NCI-H2227 (cell line): ENCODE measurements at regions not wholly inside any gene's neighbourhood (a gene's known extent, or its start where the extent isn't known, plus 50 kb on each side); places are given as distances from the start of the nearest gene placed in this dataset.
"Not testable (repeated sequence)": the region's sequence is repeated elsewhere in the genome, so short reads cannot be mapped to it uniquely, and the experiment has no call there.

Experiments
- DNase-seq: peaks from one replicate; lab custom pipeline; 2025; ENCODE audit not compliant: unreplicated experiment; lab: John Stamatoyannopoulos, UW

DNA sequence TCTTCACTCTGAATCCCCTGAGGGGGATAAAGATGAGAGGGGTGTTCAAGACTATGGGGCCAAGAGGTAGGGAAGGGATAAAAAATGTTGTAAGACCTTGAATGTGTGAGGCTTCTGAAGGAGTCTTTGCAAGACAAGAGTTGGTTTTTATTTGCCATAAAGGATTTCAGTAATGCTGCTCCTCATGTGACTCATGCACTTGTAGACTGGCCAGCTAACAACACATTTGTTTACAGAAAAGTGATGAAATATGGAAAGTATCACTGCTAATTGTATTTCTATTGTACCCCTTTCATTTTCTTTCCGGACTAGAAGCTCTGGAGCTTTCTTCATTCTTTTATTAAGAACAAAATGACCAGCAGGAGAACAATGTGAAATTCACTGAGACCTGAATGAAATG lies 782.1 kb downstream of the EPHA4 start:
- no peak for DNase-seq

DNA sequence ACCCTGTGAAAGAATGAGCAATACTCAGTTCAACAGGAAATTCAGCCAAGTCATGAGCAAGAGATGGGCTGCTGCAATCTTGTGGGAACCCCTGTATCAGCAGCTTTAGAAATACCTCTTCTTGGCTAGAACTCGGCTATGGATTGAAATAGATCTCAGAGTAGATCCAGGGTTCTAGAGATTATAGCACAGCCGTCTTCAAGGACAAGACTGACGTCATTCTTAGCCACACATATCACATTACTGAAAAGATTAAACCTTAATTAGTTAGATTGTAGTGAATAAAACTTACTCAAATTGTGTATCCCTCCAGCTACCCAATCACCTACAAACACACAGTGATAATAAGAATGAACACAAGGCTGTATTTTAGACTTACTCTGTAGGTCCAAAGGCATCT lies 776.4 kb downstream of the EPHA4 start:
- no peak for DNase-seq

DNA sequence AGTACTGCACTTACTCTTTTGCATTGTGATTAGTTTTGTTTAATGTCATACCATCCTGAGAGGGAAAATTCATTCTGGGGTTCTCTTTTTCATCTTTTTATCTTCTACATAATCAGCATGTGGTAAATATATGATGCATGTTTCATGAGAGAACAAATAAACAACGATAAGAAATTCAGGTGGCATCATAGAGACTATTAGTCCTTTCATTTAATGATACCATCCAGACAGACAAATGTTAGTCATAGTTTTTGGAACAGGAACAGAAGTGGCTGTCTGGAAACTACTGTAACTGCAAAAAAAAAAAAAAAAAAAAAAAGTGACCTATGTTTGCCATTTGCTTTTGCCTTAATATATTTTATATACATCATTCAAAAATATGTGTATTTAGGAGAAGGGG lies 761.0 kb downstream of the EPHA4 start:
- no peak for DNase-seq

DNA sequence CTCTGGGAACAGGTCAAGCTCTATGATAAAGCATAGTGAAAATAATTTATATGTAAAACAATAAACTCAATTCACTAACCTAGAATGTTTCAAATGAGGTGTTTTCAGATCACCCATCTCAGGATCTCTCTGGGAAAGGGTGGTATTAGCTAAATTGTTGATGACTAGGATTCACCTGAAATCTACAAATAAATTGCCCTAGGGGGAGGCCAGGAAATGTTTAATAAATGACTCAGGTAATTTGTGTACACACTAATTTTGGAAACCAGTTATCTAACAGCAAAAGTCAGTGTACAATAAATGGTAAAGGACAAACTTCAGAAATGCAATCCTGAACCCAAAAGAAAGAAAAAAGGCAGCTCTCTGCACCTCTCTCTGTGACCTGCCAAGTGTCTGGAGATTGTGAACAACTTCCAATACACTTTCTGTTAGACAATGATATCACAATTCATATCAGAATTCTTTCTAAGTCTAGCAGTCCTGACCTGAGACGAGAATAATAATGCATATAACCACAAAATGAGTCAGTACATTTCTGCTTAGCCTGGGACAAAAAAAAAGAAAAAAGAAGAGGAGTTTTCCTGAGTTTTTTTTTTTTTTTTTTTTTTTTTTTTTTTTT lies 760.0 kb downstream of the EPHA4 start:
- DNase-seq = no peak

DNA sequence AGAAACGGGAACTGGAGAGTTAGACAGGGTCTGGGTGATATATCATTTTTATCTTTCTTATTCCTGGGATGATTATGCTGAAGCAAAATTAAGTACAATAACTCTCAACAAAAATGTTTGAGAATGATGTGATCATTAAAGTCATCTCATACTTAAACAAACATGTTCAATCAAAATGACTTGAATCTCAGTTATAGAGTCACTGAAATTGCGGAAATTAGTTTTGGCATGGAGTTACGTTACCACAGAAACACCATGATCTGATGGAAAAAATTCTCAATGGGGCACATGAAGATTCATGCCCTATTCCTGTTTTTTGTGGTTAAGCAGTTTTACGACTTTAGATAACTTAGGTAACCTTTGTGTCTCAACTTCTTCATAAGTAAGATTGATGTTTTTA lies 757.7 kb downstream of the EPHA4 start:
- DNase-seq = no peak

DNA sequence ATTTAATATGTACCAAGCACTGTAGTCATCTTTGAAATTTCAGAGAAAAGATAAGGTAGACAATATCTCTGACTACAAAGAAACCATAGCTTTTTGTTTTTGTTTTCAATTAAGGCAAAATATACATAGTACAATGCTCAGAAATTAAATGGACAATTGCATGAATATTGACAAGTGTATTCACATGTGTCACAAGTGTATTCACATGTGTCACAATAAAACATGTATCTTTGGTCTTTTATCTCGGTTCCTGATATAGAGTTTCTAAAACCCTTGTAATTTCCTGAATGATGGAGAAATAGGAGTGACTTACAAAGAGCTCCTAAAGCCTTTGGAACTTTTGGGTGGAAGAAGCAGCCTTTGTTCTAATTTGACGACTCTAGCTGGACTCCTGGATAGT lies 756.4 kb downstream of the EPHA4 start:
- no peak for DNase-seq

DNA sequence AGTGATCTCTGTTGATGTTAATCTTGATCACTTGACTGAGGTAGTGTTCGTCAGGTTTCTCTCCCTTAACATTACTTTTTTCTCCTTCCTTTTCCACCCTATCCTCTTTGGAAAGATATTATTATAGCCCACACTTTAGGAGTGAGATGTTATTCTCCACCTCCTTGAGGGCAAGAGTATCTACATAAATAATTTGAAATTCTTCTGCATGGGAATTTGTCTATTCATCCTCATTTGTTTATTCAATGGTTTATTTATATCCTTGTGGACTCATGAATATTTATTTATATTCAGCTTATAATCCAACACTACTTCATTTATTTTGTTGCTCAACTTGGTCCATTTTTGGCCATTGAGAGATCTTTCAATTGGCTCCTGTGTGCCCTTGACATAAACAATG lies 750.4 kb downstream of the EPHA4 start:
- DNase-seq = no peak

DNA sequence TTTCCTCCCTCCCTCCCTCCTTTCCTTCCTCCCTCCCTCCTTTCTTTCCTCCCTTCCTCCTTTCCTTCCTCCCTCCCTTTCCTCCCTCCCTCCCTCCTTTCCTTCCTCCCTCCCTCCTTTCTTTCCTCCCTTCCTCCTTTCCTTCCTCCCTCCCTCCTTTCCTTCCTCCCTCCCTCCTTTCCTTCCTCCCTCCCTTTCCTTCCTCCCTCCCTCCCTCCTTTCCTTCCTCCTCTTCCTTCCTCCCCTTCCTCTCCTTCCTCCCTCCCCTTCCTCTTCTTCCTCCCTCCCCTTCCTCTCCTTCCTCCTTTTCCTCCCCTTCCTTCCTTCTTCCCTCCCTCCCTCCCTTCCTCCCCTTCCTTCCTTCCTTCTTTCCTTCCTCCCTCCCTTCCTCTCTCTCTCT lies 748.5 kb downstream of the EPHA4 start:
- not testable (repeated sequence) for DNase-seq

DNA sequence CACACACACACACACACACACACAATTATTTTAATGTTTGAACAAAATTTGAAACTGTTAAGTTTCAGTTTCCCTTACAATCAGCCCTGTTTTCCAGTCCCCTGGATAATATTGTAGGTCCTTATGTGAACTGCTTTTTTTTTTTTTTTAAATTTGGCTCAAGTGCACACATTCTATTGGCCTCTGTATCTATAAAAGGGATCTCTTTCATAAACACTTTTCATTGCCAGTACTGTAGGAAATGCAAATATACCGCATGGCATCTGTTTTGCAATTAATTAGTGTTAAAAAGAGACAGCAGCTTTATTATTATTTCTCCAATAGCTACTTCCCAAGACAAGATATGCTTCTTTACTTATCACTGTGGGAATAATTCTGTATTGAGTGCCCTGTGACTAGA lies 738.7 kb downstream of the EPHA4 start:
- DNase-seq = no peak

DNA sequence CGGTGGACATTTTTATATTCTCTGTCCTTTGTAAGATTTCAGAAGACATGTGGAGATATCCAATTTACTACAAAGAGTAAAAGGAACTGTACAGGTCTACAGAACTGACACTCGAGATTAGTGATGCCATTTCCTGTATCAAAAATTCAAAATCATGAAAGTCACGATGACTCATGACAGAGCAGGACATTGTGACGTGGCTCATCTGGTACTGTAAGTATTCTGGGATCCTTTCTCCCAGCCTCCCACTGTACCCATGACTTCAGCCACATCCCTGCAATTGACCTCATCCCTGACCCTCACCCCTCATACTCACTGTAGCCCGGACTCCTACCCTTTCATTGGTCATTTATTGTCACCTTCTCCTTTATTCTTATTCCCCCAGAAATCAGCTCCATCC lies 736.5 kb downstream of the EPHA4 start:
- no peak for DNase-seq

DNA sequence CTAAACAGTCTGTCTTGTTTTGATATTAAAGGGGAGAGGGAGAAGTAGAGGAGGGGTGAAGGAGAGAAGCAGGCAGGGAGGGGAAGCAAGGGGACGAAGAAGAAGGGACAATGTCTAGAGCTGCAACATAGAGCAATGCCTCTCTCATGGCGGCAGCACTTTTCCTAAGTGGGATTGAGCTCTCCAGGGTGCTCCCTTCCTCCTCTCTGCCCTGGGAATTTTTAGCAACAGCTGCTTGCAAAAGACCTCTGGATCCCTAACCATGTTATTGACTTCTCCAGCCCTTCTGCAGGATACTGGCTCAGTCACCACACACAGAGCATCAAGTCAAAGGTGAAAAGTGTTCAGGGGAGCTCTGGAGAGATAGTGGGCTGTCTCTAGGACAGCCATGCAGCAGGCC lies 734.9 kb downstream of the EPHA4 start:
- DNase-seq = no peak

DNA sequence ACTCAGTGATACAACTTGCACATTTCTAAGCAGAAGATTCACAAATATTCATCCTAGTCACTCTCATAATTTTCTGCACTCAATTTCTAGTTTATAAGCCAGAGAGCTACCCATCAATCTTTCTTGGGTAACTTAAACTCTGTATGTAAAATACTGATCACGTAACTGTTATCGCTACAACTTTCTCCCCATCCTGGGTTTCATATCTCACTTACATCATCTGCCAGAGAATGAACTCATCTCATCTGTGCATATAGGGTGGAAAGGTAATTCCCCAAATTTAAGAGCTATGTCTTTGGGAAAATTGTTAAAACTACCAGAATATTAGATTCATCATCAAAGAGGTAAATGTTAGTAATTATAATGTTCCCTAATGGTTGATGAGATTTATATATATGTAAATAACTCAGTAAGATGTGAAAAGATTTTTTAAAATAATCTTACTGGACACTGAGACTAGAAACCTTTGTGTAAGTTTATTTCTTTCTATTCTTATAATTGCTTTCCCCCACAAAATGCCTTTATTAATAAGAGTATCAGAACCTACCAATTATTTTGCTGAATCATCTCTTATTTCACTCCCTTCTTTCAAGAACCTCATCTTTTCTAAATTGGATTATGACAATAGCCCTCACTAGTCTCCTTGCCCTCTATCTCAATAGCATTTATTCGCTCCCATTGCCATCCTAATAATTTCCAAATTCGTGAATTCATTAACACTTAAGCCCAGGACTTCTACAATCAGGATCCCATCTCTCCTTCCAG lies 729.0 kb downstream of the EPHA4 start:
- no peak for DNase-seq

DNA sequence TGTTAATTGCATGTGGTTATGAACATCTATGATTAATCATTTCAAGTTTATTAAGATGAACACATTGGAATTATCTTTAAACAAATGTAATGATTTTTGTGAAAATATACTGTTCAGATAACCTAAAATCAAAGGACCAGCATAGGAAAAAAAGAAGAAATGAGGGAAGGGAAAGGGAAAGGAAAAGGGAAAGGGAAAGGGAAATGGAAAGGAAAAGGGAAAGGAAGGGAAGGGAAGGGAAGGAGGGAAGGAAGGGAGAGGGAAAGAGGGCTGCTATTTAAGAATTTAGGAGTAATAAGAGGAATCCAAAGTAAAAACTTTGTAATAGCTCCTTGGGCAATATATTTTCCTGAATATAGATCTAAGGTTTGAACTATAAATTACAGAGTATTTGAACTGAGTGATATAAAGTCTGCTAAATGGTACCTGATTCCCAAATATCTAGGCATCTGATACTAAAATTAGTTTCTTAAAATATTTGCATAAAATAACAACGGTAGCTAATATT lies 726.3 kb downstream of the EPHA4 start:
- no peak for DNase-seq

DNA sequence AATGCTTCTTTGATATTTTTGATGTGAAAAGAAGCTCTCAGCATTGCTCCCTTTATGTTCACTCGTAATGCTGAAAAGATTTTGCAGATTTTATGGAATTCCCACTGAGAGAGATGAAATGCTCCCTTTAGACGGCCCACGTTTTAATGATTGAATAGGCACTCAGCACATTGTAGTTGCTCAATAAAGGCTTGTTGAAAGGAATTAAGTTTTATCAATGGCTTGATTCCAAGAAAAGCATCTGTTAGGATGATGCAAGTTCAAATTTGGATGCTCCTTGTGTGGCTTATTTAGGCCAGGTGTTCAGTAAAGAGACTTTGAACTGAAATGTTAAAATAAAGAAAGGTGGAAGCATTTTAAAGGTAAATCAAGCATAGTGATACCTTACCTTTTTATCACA lies 725.1 kb downstream of the EPHA4 start:
- DNase-seq = no peak

DNA sequence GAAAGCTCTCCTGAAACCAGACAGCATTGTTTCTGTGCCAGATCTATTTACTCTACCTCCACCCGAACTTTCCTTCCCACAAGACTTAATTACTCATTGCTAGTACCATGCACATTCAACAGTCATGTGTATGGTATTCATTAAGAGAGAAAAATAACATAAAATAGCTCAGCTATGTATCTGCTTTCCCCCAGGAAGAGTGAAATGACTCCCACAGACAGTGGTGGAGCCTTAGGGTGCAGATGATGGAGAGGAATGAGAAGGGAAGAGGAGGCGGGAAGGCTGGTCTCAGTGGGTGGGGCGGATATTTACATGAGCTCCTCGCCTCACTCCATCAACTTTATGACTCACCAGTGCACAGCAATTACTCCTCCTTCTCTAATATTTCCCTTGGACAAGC lies 724.5 kb downstream of the EPHA4 start:
- DNase-seq = no peak

DNA sequence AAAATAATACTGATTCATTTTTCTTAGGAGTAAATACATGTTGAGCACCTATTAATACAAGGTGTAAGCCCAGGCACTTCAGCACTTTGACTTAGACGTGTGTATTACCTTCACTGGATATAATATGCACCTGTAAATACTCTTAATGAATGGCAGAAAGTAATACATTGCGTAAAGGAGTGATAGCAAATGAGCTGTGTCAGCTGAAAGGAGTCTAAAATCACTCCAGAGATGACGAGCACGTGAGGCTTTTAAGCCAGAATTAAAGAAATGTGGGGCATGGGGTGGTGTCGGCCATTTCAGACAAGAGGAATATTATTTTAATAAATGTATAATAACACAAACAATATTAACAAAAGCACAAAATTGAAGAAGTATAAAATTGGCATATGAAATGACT lies 722.7 kb downstream of the EPHA4 start:
- DNase-seq = no peak

DNA sequence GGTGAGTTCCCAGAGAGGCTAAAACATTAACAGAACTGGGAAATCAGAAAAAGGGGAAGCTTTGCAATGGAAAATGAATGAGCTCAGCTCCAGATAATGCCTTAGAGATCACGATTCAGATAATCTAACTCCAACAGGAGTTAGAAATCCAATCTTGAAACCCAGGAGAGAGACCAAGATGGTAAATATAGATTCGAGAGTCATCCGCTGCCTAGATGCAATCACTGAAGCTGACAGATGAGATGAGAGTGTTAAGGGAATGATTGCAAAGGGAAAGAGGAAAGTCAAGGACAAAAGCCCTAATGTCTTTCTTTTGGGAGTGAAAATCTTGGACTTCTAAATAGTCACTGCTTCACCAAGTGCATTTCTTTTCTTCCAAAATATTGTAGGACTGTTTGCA lies 722.0 kb downstream of the EPHA4 start:
- DNase-seq = no peak

DNA sequence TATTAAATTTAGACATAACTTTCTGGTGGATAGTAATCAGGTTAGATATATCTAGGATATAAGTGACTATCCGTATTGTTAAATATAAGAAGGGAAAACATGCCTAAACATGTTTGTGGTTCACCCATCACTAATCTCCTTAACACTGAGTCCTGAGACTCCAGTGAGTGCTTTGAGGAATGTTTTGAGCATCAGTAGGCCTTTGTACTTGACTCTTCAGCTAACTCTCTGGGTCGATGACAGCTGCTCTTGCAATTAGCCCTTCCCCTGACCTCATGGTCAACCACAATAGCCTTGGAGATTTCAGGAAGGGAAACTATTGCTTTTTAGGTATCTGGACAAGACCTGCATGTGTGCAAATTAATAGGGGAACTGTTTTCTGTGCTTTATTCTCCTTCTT lies 716.8 kb downstream of the EPHA4 start:
- DNase-seq = peak; percentile 15

DNA sequence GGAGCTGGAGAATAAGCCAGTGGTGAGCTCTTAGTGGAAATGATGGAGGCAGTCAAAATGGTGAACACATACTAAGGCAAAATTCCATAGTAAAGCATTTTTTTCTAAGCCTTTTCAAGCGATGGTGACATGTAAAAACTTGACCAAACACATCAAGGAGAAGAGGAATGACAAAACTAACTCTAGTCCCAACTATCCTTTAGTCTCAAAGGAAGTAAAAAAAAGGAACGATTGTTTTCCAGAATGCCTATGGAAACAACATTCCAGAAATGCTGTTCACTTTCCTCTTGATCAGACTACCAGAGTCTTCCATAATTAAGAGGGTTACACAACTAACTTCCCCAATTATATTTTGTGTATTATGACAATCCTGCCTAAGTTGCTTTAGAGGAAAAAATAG lies 715.6 kb downstream of the EPHA4 start:
- DNase-seq = no peak

DNA sequence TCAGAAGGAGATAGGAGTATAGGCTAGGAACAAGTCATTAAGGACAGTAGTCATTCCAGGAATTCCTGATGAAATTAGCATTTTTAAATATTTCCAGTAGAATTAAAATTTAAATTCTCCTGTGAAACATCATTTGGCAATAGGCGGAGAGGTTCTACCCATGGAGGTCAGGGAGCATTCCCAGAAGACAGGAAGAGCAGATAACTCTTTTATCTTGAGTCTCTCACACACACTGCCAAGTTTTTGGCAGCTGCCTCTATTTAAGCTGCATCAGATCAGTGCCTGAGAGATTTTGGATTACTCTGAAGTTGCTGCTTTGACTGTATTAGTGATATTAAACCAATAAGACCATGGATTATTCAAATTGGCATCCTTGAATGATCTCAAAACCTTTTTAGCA lies 714.7 kb downstream of the EPHA4 start:
- no peak for DNase-seq

DNA sequence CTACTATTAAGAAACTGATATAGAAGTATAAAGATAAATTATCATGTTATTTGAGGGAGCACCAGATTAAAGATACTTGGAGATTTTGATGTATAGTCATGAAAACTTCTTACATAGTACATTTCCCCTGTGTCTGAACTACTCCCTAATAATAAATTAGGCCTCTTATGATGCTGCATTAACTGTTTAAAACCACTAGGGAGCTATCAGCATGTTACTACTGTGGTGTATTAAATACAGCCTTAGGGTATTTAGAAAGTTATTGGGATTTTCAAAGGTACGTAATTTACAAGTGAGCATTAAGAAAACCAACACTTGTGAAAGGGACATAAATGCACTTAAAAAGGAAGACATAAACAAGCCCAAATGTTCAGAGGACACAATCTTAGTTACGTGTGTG lies 714.0 kb downstream of the EPHA4 start:
- DNase-seq = no peak

DNA sequence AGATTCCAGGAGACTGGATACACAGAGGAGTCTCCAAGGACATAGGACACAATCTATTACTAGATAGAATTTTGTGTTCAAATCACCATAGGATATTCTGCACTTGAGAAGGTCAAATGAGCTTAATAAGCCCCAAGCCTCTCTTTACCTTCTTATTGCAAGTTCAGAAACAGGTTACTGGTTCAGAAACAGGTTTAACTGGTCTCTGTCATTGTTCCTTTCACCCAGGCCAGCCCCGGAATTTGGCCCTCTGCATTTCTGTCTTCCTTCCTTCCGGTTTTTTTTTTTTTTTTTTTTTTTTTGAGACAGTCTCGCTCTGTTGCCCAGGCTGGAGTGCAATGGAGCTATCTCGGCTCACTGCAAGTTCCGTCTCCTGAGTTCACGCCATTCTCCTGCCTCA lies 700.2 kb downstream of the EPHA4 start:
- no peak for DNase-seq
